HCT116 (cell line): ENCODE measurements at regions not wholly inside any gene's neighbourhood (a gene's known extent, or its start where the extent isn't known, plus 50 kb on each side); places are given as distances from the start of the nearest gene placed in this dataset.

Source experiments
- ATAC-seq: fragments of 200-7000 bp; cut with Tn5 transposase; 2 replicates; pipeline ENCODE4 v1.9.1; 2020; ENCODE audit warnings: mild to moderate bottlenecking, moderate library complexity
- BruUV-seq: library from RNA; stranded (reverse); fragments of 400-500 nt; replicated peaks from 2 replicates; lab custom pipeline; 2021; lab: Mats Ljungman, UMichigan
- CTCF ChIA-PET: fragments of 300-600 bp; sonication (Branson Sonifier 250); formaldehyde crosslinking; loops from one replicate; lab custom pipeline; 2021; ENCODE audit warnings: antibody characterized with exemption; lab: Charles Lee
- POLR2A ChIA-PET: fragments of 300-600, 350-600 bp; sonication (Branson Sonifier 250); formaldehyde crosslinking; loops from one replicate; lab custom pipeline; 2021; ENCODE audit warnings: antibody characterized with exemption; lab: Charles Lee
- RAD21 ChIA-PET, 2 experiments: fragments of 300-600 bp; sonication (Branson Sonifier 250); formaldehyde crosslinking; loops; one replicate each; lab custom pipeline; 2023; ENCODE audit warnings: low total read pairs in 2 of 2; ENCODE audit not compliant: uncharacterized antibody in 2 of 2, unreplicated experiment in 2 of 2, low non-redundant PET in 1 of 2; lab: Charles Lee
- DNase-seq: peaks from one replicate; pipeline ENCODE4 v3.0.0-alpha.2; 2010; ENCODE audit warnings: low read depth, low spot score
- H2AFZ ChIP-seq: fragments of 200-600 bp; shearing (Covaris generic), sonication (generic); 2 replicates; pipeline ENCODE4 v1.6.1; 2017; ENCODE audit warnings: low read depth, mixed run types, mixed read lengths, antibody characterized with exemption, low read length; ENCODE audit not compliant: poor library complexity, severe bottlenecking
- H3K27ac ChIP-seq: 2 replicates; pipeline ENCODE4 v1.5.1; 2012; ENCODE audit warnings: low read depth, low read length
- H3K27me3 ChIP-seq: fragments of 200-600 bp; sonication (generic); 2 replicates; pipeline ENCODE4 v1.6.1; 2016; ENCODE audit warnings: mixed run types, low read length, mixed read lengths; ENCODE audit not compliant: insufficient read depth
- H3K36me3 ChIP-seq, 2 experiments: fragments of 200-500 bp in 1 of 2; fragments of 200-600 bp in 1 of 2; sonication (Bioruptor generic) in 1 of 2; sonication (generic) in 1 of 2; 2 replicates each; pipeline versions ENCODE4 v1.5.1 to v1.6.1; 2014 to 2016; ENCODE audit warnings: low read length in 2 of 2, inconsistent platforms in 1 of 2, mixed read lengths in 1 of 2, mixed run types in 1 of 2; ENCODE audit not compliant: insufficient read depth in 2 of 2, control insufficient read depth in 1 of 2
- H3K4me1 ChIP-seq, 2 experiments: fragments of 200-600 bp in 1 of 2; sonication (generic) in 1 of 2; 2 replicates each; pipeline versions ENCODE4 v1.5.1 to v1.6.1; 2012 to 2017; ENCODE audit warnings: low read length in 2 of 2, inconsistent platforms in 1 of 2, mild to moderate bottlenecking in 1 of 2, mixed read lengths in 1 of 2, mixed run types in 1 of 2, moderate library complexity in 1 of 2; ENCODE audit not compliant: insufficient read depth in 2 of 2, control insufficient read depth in 1 of 2
- H3K4me2 ChIP-seq: fragments of 200-600 bp; sonication (generic); 2 replicates; pipeline ENCODE4 v1.6.1; 2017; ENCODE audit warnings: mixed run types, low read length, mixed read lengths
- H3K4me3 ChIP-seq, 2 experiments: fragments of 200-600 bp in 1 of 2; sonication (generic) in 1 of 2; replicated peaks in 1 of 2; 2 replicates each; pipeline ENCODE4 v1.5.1; 2011 to 2016; ENCODE audit warnings: low read length in 2 of 2, control low read depth in 1 of 2, low read depth in 1 of 2, mild to moderate bottlenecking in 1 of 2, mixed read lengths in 1 of 2, mixed run types in 1 of 2
- H3K79me2 ChIP-seq: fragments of 200-600 bp; sonication (generic); 2 replicates; pipeline ENCODE4 v1.6.1; 2017; ENCODE audit warnings: mild to moderate bottlenecking, mixed run types, low read length, moderate library complexity, mixed read lengths; ENCODE audit not compliant: insufficient read depth
- H3K9ac ChIP-seq: fragments of 200-600 bp; sonication (generic); 2 replicates; pipeline ENCODE4 v1.6.1; 2016; ENCODE audit warnings: low read length, mixed read lengths
- H3K9me2 ChIP-seq: fragments of 200-600 bp; sonication (generic), shearing (Covaris generic); 2 replicates; pipeline ENCODE4 v1.6.1; 2017; ENCODE audit warnings: mixed run types, mild to moderate bottlenecking, moderate library complexity; ENCODE audit not compliant: insufficient read depth
- H3K9me3 ChIP-seq, 2 experiments: fragments of 200-500 bp in 1 of 2; fragments of 200-600 bp in 1 of 2; sonication (Bioruptor generic) in 1 of 2; sonication (generic) in 1 of 2; 2 replicates each; pipeline ENCODE4 v1.6.1; 2014 to 2017; ENCODE audit warnings: low read length in 2 of 2, mixed read lengths in 2 of 2, inconsistent platforms in 1 of 2, low read depth in 1 of 2, mild to moderate bottlenecking in 1 of 2, mixed run types in 1 of 2, moderate library complexity in 1 of 2; ENCODE audit not compliant: control insufficient read depth in 1 of 2, insufficient read depth in 1 of 2
- H4K20me1 ChIP-seq: fragments of 200-600 bp; sonication (generic), shearing (Covaris generic); 2 replicates; pipeline ENCODE4 v1.6.1; 2017; ENCODE audit warnings: mixed run types, mild to moderate bottlenecking, moderate library complexity; ENCODE audit not compliant: insufficient read depth
- JUND ChIP-seq: IDR thresholded peaks from 2 replicates; pipeline ENCODE4 v1.6.1; 2012
- RAD21 ChIP-seq: IDR thresholded peaks from 2 replicates; pipeline ENCODE4 v1.6.1; 2012; ENCODE audit warnings: low read depth, mild to moderate bottlenecking
- SRF ChIP-seq: IDR thresholded peaks from 2 replicates; pipeline ENCODE4 v1.6.1; 2012; ENCODE audit warnings: low read depth
- TCF7L2 ChIP-seq: IDR thresholded peaks from 2 replicates; pipeline ENCODE4 v1.7.0; 2011; ENCODE audit warnings: borderline replicate concordance, inconsistent platforms; ENCODE audit not compliant: insufficient read depth, insufficient read length; ENCODE audit errors: extremely low read depth
- YY1 ChIP-seq: IDR thresholded peaks from 2 replicates; pipeline ENCODE4 v1.6.1; 2011; ENCODE audit warnings: low read length, low read depth, moderate library complexity, mild to moderate bottlenecking; ENCODE audit not compliant: insufficient replicate concordance; ENCODE audit errors: extremely low read depth
- intact Hi-C: fragments of 100-400 bp; cut with micrococcal nuclease; formaldehyde crosslinking; loops from 2 replicates; pipeline ENCODE4 v1.10.0; 2022
- TF ChIP-seq, protein P1 (sequence below): IDR thresholded peaks from 2 replicates; pipeline ENCODE4 v1.6.1; 2012
- TF ChIP-seq, protein P2 (sequence below): IDR thresholded peaks from 2 replicates; pipeline ENCODE4 v1.6.1; 2012

DNA sequence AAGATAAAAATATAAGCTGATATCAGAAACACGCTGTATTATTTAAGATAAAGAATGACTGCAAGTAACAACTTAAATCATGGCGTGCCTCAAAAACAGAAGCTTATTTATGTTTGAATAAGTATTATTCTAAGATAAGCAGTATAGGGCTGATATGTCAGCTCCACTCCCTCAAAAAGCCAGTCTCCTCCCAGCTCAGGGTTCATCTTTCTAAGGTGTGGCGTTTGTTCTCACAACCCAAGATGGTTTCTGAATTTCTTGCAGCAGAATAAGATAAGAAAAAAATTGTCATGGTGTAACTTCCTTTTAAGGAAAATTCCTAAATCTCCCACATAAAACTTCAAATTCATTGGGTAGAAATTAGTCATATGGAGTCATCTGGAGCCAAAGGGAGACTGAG is 166.1 kb upstream of the POU1F1 start:
- POLR2A ChIA-PET = no interaction called here
- no peak for TF ChIP-seq SRF
- TF ChIP-seq, protein P1, sequence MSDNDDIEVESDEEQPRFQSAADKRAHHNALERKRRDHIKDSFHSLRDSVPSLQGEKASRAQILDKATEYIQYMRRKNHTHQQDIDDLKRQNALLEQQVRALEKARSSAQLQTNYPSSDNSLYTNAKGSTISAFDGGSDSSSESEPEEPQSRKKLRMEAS = no peak
- TF ChIP-seq, protein P2, sequence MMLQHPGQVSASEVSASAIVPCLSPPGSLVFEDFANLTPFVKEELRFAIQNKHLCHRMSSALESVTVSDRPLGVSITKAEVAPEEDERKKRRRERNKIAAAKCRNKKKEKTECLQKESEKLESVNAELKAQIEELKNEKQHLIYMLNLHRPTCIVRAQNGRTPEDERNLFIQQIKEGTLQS = no peak
- TF ChIP-seq YY1 = no peak
- no peak for TF ChIP-seq TCF7L2
- no peak for TF ChIP-seq JUND

DNA sequence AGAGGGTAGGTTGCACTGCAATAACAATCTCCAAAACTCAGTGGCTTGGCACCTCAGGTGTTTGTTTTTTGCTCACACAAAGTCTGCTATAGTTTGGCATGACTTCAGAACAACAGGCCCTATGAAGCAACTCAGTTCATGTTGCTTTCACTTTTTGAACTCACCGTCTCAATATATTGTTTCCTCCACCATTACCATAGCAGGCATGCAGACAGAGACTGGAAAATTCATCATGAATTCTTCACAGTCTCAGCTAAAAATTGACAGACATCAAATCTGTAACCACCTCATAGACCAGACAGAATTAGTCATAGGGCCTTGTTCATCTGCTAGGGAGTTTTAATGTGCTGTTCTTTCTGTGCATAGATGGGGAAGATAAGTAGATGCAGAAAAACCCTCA is 161.4 kb upstream of the POU1F1 start:
- H3K9me3 ChIP-seq = no peaks in the 10 kb centered on the region
- no peaks in the 10 kb centered on the region for H3K79me2 ChIP-seq
- no peak overlapping the region for H3K4me2 ChIP-seq
- ChIA-PET POLR2A (no interaction called here), CTCF (no interaction called here), RAD21 (no interaction called here)
- H3K27ac ChIP-seq = no peak overlapping the region
- intact Hi-C loops = no loop called here
- ATAC-seq (no peak), DNase-seq (no peak)
- TF ChIP-seq RAD21 = no peak
- no peaks in the 10 kb centered on the region for H3K9me2 ChIP-seq
- H3K27me3 ChIP-seq = no peaks in the 10 kb centered on the region
- H3K4me3 ChIP-seq = no peak overlapping the region
- no peak overlapping the region for H2AFZ ChIP-seq
- no peak overlapping the region for H3K9ac ChIP-seq
- BruUV-seq = no TSS peak
- no peaks in the 10 kb centered on the region for H3K36me3 ChIP-seq
- peaks cover 0 to 8% of the 10 kb centered on the region in 2 experiments; a peak in 1 of 4 replicates for H3K4me1 ChIP-seq
- no peaks in the 10 kb centered on the region for H4K20me1 ChIP-seq

More for the DNA sequence above, 166.1 kb upstream of the POU1F1 start:
- H2AFZ ChIP-seq = no peak overlapping the region
- ChIA-PET RAD21 (no interaction called here), CTCF (no interaction called here)
- H3K27ac ChIP-seq = no peak overlapping the region
- H3K4me3 ChIP-seq = no peak overlapping the region
- no peaks in the 10 kb centered on the region for H3K9me2 ChIP-seq
- ATAC-seq (no peak), DNase-seq (no peak)
- H3K27me3 ChIP-seq = no peaks in the 10 kb centered on the region
- intact Hi-C loops = no loop called here
- H4K20me1 ChIP-seq = no peaks in the 10 kb centered on the region
- H3K4me2 ChIP-seq = no peak overlapping the region
- H3K9ac ChIP-seq = no peak overlapping the region
- no peaks in the 10 kb centered on the region for H3K9me3 ChIP-seq
- H3K36me3 ChIP-seq = no peaks in the 10 kb centered on the region
- H3K79me2 ChIP-seq = no peaks in the 10 kb centered on the region
- BruUV-seq = no TSS peak
- H3K4me1 ChIP-seq = no peaks in the 10 kb centered on the region
